GM10266 (cell line): ENCODE measurements at regions not wholly inside any gene's neighbourhood (a gene's known extent, or its start where the extent isn't known, plus 50 kb on each side); places are given as distances from the start of the nearest gene placed in this dataset.

ENCODE experiments used
- DNase-seq: peaks from one replicate; pipeline ENCODE4 v3.0.0; 2012; ENCODE audit errors: extremely low spot score
- TF ChIP-seq, protein P1 (sequence below): IDR thresholded peaks from 2 replicates; pipeline ENCODE4 v1.5.1; 2012; ENCODE audit warnings: mild to moderate bottlenecking, low read depth; ENCODE audit not compliant: control insufficient read depth, insufficient read depth; ENCODE audit errors: missing control alignments

DNA sequence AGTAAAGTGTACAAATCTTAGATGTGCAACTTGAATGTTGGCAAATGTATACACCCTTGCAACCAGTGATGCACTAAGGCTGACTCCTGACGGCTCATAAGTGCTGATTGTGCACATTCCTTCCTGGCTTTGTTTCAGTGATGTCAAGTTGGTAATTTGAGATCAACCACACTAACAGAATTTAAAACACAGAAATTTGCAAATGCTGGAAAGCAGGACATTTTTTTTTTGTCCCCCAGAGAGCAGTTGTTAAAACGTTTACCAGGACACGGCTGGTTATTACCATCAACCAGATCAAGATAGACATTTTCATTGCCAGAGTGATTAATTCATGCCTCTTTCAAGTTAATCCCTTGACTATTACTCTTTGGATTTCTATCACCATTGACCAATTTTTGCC lies 735.6 kb downstream of the RFPL4B start:
- no peak for DNase-seq
- TF ChIP-seq, protein P1, sequence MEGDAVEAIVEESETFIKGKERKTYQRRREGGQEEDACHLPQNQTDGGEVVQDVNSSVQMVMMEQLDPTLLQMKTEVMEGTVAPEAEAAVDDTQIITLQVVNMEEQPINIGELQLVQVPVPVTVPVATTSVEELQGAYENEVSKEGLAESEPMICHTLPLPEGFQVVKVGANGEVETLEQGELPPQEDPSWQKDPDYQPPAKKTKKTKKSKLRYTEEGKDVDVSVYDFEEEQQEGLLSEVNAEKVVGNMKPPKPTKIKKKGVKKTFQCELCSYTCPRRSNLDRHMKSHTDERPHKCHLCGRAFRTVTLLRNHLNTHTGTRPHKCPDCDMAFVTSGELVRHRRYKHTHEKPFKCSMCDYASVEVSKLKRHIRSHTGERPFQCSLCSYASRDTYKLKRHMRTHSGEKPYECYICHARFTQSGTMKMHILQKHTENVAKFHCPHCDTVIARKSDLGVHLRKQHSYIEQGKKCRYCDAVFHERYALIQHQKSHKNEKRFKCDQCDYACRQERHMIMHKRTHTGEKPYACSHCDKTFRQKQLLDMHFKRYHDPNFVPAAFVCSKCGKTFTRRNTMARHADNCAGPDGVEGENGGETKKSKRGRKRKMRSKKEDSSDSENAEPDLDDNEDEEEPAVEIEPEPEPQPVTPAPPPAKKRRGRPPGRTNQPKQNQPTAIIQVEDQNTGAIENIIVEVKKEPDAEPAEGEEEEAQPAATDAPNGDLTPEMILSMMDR: no peak

- no peak for DNase-seq
- TF ChIP-seq, protein P1: no peak
Measured at GRCh38 chr6:113083947-113084346, 736.8 kb downstream of the RFPL4B start.

DNA sequence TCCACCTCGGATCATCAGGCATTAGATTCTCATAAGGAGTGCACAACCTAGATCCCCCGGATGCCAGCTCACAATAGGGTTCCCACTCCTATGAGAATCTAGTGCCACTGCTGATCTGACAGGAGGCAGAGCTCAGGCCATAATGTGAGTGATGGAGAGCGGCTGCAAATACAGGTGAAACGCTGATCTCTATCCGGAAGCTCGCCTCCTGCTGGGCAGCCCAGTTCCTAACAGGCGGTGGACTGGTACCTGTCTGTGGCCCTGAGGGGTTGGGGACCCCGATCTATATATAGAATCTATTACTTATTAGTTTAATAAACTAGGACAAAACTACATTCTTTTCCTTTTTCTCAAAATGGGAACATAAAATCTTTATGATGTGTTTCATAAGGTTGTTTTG lies 741.9 kb downstream of the RFPL4B start:
- DNase-seq: no peak
- TF ChIP-seq, protein P1: no peak

DNA sequence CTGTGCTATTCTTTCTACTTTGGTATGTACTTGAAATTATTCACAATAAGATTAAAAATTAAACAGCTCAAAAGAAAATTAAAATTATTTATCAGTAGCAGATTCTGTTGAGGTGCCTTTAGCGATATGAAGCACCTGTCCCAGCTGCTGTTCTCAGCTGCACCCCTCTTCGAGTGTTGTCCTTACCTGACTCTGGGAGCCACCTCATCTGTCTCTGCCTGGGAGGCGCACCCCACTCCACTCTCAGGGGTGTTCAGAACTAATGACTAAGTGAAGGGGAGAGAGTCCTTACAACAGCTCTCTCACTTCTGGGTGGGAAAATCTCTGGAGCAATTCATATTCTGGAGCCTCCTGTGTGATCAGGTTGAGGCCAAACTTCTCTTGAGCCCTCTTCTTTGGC lies 745.7 kb downstream of the RFPL4B start:
- TF ChIP-seq, protein P1: no peak

GRCh38 chr6:113094779-113095178 lies 747.6 kb downstream of the RFPL4B start:
- DNase-seq: no peak
- TF ChIP-seq, protein P1: no peak

More for the DNA sequence above, 745.7 kb downstream of the RFPL4B start:
- DNase-seq: no peak

- no peak for DNase-seq
- TF ChIP-seq, protein P1: no peak
Measured at GRCh38 chr6:113095841-113096240, 748.7 kb downstream of the RFPL4B start.

DNA sequence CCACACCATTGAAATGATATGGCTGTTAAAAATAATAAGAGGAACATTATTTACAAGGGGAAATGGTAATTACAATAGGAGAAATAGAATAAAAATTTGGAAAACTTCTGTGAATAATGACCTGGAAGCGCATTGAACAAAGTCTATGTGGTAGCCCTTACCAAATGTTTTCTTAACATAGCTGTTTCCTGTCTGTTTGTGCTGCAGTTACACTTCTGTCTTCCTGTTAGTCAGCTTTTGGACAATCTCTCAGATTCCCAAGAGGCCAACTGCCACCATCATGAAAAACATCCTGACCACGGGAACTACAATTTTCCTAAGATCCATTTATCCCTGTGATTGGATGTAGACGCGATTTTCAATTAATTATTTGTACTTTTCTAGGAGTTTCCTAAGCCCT lies 754.4 kb upstream of the MARCKS start:
- no peak for DNase-seq
- TF ChIP-seq, protein P1: no peak
